Dedifferentiated amniotic fluid mesenchymal stem cell (primary cell): ENCODE measurements at regions not wholly inside any gene's neighbourhood (a gene's known extent, or its start where the extent isn't known, plus 50 kb on each side); places are given as distances from the start of the nearest gene placed in this dataset.
"Not testable (repeated sequence)": the region's sequence is repeated elsewhere in the genome, so short reads cannot be mapped to it uniquely, and the experiment has no call there.

Experiments
- DNase-seq: peaks from one replicate; pipeline ENCODE4 v3.0.0-alpha.2; 2016; ENCODE audit errors: extremely low spot score

DNA sequence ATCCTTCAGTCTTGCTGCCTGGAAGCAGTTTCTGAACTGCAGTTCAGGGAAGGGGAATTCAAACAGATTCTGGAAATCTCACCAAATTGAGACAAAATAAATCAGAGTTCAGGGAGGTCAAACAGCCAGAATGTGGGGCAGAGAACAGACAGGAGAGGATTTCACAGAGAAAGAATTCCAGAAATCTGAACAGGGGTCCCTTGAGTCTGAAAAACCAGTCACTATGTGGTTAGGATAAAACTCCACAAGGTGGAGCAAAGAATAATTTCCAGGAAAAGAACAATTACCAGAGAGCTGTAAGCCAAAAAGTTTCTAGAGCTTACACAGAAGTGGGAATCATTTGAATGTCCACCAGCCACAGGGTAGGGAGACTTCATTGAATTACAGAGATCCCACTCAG is 84.7 kb downstream of the URB2 start:
- DNase-seq, result no peak

DNA sequence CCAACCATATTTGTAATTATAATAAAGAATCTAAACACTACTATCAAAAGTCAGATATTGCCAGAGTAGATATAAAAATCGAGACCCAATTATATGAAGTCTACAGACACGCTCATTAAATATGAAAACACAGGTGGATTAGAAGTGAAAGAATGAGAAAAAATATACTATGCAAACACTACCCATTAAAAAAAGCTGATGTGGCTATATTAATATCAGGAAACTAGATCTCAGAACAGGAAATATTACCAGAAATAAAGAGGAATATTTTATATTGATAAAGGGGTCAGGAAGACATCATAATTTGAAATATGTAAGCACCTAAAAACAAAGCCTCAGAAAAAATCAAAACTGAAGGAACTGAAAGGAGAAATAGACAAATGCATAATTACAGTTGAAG is 88.3 kb downstream of the URB2 start:
- no peak for DNase-seq

DNA sequence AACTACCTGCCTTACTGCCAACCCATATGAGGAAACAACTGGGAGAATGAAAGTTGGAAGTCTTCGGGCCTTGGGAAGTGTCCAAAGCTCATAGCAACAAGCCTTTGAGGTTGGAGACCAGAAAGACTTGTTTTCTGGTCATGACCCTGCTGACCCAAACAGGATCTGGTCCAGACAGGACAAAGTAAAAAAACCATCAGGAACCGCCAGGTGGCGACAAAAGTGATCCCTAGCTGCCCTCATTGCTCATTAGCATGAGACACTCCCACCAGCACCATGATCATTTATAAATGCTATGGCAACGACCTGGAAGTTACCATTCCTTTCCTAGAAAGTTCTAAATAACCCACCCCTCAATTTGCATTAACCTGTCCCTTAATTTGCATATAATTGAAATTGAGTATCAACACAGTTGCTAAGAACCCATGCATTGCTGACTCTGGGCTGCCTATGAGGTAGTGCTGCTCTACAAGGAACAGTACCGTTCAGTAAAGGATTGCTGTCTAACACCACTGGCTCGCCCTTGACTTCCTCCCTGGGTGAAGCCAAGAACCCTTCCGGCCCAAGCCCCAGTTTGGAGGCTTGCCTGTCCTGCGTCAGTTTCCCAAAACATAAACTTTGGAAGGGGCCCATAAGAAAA is 89.0 kb downstream of the URB2 start:
- DNase-seq, result no peak

DNA sequence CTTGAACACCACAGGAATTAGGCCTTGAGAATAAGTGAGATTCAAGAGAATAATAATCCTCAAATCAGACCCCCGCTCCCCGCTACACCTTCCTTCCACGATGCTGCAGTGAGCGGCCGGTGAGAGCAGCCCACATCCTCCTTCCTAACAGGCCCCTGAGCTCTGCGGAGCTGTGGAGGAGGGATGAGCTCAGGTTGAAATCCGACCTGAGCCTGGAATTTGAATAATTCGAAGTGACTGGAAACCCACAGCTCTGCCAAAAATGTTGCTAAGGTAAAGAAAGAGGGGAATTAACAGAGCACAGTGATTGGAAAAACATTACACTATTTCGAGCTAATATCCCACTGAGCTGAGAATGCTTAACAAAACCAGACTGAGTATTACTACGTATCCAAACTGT is 90.0 kb downstream of the URB2 start:
- no peak for DNase-seq

DNA sequence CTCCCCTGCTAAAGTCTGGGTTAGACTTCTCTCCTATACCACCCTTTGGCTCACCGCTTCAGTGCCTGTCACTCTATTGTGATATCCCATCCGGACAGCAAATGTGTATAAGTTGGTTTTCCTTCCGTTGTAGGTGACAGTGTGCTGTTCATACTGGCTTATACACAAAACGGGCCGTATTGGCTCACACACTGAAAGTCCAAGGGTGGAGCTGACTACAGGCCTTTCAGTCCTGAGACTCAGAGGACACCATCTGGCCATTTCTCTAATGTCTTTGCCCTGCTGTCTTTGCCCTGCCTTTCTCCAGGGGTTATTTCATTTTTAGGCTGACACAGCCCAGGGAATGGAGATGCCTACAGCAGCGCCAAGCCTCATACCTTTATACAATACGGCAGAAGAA is 90.7 kb downstream of the URB2 start:
- DNase-seq, result no peak

DNA sequence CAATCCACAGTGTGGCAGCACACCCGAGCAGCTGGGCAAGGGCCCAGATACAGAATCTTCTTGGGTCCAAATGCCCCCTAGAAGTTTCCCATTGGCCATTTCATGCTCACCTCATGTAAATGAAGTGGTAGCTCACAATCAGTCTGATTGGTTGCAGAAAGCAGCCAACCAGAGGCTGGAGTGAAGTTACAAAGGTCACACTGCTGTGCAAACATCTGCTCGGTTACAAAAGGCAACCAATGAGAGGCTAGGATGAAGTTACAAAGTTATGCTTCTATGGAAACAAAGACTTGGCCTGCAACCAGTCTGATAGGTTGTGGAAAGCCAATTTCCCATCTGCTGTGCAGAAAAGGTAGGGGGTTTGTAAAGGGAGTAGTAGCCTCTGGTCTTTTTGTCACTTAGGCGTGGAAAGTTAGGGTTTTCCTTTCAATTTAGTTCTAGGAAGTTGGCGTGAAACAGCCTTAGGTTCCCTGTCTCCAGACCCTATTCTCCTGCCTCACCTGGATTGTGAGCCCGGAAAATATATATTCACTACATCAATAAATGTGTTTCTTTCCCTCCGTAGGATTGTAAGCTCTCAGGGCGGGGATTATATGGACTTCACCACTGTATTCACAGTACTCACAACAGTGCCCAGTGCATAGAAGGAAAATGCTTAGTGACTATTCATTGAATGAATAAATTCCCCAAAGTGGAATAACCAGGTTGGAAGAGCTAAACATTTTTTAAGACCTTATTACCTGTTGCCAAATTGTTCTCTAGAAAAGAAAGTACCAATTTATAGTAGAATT is 91.9 kb downstream of the URB2 start:
- DNase-seq, result no peak

DNA sequence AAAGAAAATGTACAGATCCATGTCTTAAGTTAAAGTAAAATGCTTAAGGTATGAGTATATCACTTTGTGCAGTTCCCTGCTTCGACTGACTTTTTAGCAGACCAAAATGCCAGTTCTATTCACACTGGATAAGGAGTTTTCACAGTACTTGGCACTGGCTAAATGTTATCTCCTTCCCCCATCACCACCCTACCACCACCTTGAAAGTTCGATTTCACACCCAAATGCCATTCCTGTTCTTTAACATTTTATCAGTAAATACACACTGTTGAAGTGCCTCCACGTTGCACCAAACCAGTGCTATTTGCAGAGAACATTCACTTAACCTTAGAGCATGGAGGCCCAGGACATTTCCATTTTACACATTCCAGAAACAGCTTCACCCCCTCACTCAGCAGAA is 100.0 kb downstream of the URB2 start:
- DNase-seq, result no peak

DNA sequence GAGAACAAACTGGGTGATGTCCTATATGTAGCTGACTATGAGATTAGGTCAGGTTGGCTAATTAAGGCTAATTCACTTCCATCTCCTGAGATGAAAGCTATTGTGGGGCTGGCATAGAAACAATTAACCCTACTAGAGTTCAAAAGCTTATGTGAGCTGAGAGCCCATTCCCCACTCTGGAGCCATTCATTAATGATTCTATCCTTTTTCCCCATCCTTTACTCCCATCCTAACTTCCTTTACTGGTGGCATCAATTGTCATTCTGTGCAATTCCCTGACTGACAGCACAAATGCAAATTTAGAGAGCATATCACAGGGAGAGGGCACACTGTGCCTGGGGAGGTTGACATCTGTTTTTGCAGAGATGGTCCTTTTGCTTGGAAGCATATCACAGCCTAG is 103.9 kb downstream of the URB2 start:
- DNase-seq, result no peak

DNA sequence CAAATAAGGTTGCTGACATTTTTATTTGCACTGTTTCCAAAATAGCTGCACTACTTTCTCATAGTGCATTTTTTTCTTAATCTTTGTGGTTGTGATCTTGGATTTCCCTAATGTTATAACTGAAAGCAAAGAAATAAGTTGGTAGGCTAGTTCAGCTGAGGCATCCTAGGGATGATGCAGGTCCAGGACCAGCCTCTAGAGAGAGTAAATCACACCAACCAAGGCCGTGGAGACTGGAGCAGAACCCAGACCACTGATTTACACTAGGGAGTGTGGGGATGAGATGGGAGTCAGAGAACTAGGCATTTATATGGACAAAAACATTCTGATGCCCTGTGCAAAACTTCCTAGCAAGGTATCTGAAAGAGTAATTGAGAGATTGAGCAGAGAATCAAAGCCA is 104.5 kb downstream of the URB2 start:
- no peak for DNase-seq

DNA sequence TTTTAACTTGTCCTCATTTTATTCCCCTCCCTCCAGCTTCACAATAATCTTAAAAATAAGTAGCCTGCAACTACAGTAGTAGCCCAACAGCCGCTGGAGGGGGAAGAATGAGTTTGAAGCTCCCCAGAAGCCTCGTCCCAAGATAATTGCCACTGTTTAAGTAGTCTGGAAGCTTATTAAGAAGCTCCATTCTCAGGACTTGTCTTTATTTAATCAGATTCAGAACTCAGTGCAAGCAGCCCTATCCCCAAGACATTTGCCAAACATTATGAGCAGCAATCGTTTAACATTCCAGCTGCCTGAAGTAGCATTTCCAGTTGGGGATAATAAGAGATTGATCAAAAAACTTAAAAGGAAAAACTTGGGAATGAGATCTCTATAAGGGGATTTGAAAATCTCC is 106.0 kb downstream of the URB2 start:
- DNase-seq, result no peak

DNA sequence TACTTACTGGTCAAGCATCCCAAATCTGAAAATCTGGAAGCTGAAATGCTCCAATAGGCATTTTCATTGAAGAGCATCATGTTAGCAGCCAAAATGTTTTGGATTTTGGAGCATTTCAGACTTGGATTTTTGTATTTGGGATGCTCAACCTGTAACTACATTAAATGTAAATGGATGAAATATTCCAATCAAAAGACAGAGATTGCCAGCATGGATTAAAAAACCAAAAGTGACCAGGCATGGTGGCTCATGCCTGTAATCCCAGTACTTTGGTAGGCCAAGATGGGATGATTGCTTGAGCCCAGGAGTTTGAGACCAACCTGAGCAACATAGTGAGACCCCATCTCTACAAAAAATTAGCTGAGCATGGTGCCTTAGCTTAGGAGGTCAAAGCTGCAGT is 110.3 kb downstream of the URB2 start:
- DNase-seq, result no peak

DNA sequence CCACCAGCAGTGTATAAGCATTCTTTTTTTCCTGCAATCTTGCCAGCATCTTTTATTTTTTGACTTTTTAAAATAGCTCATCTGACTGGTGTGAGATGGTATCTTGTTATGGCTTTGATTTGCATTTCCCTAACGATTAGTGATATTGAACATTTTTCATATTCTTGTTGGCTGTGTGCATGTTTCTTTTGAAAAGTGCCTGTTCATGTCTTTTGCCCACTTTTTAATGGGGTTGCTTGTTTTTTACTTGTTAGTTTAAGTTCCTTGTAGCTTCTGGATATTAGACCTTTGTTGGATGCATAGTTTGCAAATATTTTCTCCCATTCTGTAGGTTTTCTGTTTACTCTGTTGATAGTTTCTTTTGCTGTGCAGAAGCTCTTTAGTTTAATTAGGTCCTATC is 116.6 kb downstream of the URB2 start:
- DNase-seq, result not testable (repeated sequence)

DNA sequence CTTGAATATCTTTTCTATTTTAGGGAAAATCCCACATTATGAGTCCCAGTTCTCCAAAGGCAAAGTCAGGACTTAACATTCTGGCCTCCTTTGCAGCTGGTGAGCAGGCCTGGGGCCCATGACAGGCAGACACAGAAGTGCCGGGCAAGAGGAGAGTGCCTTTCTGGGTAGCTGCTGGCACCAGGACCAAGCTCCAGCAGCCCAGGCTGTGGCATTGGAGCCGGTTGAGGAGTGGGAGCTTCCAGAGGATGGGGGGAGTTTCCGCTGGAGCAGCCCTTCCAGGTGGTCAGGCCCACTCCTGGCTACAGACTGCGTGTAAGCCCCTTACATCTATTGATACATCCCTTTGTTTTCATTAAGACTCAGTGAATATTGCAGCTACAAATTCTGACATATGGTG is 123.9 kb downstream of the URB2 start:
- DNase-seq, result no peak

DNA sequence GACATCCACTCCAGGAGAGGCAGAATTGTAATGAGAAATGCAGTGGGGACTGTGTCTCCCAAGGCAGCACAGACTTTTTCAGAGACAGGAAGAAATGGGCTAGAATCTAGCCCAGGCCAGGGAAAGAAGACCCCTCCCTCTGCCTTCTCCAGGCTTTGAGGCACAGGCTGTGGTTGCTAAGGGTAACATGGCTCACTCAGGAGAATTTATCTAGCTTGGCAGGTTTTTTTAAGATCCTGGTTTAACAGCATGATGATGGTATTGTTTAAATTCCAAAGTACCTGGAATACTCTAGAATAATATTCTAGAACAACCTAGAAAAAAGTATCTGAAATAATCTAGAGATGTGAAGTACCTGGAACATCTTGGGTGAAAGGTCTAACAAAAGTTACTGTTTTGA is 125.6 kb downstream of the URB2 start:
- no peak for DNase-seq

DNA sequence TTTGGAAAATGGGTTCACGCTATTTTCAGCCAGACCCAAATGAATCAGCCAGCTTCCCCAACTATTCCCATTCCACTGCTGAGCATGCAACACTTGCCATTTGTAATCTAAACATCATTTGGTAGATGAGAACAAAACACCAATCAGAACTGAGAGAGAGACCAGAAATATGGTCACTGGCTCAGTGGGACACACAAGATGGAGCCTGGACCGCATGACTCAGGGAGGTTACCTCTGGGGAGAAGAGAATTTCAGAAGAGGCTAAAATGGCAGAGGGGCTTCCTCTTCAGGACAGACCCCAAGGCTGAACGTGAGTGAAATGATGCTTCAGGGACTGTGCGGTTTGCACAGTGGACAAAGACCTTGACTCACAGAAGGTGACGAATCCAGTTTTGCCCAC is 126.6 kb downstream of the URB2 start:
- no peak for DNase-seq

DNA sequence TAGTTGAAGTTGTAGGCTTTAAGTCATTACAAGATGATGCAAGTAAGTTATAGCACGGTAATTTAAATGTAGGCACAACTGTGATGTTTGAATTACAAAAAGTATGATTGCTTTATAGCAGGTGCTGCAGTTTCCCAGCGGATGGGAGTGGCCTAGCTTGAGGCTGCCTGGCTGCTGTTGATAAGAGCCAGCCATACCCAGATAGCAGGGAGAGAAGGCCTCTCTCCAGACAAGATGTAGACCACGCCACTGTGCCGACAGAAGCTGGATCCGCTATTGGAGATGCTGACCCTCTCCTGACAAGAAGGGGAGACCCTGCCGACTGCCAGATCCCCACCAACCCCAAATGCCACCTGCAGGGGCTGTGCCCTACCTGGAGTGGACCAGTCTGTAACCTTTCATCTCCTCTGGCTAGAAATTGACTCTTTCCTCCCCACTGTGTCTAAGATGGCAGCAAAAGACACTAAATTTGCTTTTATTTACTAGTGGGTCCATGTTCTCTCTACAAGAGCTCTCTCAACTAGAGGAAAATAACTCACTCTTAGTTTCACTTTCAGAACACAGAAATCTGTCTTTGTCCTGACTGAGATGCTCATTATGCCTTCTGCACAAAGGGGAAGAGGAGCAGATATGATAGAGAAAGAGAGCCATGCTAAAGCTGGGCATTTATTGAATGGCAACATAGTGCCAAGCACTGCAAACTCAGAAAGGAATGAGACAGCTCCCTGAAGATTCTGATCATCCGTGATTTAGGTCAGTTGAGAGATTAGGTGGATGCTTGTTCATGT is 127.9 kb downstream of the URB2 start:
- DNase-seq, result no peak

DNA sequence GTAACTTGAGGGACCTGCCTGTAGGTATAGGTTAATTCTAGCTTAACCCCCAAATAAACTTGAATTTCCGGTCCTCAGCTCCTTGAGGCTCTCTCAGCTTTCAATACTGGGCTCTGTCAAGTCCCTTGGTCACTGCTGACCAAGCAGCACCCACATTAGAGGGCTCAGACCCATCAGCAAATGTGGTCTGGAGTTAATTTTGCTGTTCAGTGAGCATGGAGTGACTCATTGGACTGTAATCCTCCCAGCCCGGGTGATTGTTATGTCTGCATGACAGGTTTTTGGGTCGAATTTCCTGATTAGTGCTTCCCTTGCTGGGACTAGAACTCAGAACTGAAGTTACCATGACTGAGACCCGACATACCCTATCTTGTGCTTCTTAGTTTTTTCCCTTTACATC is 130.6 kb downstream of the URB2 start:
- DNase-seq, result no peak

DNA sequence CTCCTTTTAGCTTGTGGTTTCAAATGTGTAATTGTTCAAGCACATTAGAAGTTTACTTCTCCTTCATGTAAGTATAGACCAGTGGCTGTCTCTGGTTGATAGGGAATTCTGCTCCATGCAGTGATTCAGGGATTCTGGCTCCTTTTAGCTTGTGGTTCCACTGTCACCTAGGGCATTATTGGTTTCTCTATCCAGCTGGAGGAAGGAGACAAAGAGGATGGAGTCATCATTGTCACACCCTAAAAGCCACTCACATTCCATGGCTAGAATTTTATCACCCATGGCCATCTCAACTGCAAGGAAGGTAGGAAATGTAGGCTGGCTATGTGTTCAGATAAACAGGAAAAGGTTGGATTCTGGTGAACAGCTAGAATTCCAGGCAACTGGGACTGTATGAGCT is 131.2 kb downstream of the URB2 start:
- DNase-seq, result no peak

DNA sequence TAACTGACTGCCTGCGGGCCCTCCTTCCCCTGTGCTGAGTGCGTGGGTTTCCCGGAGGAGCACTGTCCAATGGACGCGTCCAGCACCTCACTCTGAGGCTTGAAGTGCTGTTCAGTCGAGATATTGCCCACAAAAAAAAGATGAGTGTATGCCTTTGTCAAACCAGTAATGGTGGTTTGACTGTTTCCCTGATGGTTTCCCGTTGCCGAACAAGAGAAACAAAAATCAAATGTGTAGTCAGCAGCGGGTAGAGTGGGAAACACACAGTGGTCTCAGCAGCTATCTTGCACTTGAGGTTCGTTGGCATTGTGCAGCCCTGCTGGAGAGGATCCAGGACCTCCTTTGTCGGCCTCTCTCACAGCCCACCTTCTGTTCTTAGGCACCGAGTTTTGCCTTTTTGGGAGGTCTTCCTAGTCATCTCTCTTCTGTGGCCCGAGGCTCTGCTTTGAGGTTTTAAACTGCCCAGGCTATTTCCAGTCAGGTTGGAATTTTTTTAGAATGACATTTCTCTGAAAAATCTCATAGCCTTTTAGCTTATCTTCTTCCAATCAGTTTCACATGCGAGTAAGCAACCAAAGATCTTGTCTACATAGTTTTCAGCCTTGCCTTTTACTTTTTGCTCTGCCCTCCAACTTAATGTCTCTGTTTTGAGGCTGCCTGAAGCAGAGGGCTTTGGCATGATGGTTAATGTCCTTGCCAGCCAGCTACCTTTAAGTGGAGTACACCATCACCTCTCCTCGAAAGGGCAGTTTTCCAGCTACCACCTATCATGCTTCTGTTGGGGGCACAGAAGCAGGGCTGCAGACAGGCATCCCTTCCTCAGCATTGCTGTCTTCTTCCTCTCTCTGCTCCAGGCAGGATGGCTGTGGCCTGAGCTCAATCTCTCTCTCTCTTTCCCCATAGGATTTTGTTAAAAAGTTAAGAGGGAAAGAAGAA is 132.3 kb downstream of the URB2 start:
- no peak for DNase-seq

DNA sequence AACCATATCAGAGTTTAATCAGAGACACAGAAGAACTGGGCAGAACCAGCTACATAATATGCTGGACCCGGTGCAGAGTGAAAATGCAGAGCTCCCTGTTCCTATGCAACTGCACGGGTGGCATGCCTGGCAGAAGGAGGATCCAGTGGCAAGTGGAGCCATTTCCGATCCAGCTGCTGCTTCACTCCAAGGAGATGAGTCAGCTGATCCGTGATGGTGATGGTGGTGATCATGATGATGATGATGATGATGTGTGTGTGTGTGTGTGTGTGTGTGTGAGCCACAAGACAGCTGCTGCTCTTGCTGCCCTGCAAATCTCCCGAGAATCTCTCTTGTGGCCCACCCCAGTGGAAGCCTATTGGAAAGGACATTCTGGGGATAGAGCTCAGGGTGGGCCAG is 133.0 kb downstream of the URB2 start:
- no peak for DNase-seq

DNA sequence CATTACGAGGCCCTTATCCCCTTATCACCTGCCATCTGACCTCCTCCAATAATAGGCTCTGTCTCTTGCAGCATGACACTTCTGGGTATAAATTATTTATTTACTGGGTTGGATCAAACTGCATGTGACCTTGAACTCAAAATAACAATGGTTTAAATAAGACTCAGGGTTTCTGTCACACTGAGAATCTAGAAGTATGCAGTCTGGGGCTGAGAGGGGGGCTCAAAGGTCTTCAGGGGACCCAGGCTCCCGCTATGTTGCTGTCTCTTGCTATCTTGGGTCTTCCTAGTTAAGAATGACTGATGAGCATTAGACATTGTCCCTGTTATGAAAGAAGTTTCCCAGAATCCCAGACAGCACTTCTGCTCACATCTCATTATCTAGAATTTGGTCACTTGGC is 133.5 kb downstream of the URB2 start:
- DNase-seq, result no peak

DNA sequence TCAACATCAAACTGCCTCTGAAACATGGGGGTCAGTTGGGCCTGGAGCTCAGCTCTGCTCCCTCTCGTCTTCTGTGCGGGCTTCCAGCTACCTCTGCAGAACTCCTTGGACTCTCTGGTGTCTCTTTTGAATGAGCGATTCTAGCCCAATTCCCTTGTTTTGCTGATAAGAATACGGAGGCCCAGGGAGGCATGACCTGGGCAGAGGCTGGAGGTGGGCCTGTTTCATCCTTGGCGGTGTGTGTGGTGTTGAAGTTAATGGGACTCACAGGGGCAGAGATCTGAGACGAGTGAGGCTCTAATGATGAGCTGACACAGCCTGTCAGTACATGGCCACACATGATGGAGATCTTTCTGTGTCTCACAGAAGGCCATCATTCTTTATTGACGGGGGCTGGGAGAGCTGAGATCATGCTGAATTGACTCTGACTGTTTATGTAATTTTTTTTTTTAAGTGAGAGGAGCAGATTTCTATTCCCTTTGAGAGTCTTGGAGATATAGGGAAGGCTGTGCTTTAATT is 134.5 kb downstream of the URB2 start:
- no peak for DNase-seq
